HG02973 (cell line): ENCODE measurements at regions not wholly inside any gene's neighbourhood (a gene's known extent, or its start where the extent isn't known, plus 50 kb on each side); places are given as distances from the start of the nearest gene placed in this dataset.

Experiments
- ATAC-seq: cut with Tn5 transposase; IDR thresholded peaks from one replicate; pipeline ENCODE4 v1.9.1; 2021; ENCODE audit warnings: moderate library complexity; ENCODE audit not compliant: unreplicated experiment

GRCh38 chr11:127273593-127274327, 273.2 kb upstream of the KIRREL3 start:
- no peak for ATAC-seq

- ATAC-seq = no peak
Measured at GRCh38 chr11:127270851-127271250, 270.3 kb upstream of the KIRREL3 start.

- no peak for ATAC-seq
Measured at GRCh38 chr11:127269911-127270310, 269.3 kb upstream of the KIRREL3 start.

GRCh38 chr11:127268932-127269331, 268.4 kb upstream of the KIRREL3 start:
- ATAC-seq = no peak

GRCh38 chr11:127268521-127268920, 268.0 kb upstream of the KIRREL3 start:
- no peak for ATAC-seq

GRCh38 chr11:127259102-127259501, 258.5 kb upstream of the KIRREL3 start:
- no peak for ATAC-seq

- ATAC-seq = no peak
Measured at GRCh38 chr11:127255209-127255608, 254.6 kb upstream of the KIRREL3 start.

- ATAC-seq = no peak
Measured at GRCh38 chr11:127252321-127252720, 251.8 kb upstream of the KIRREL3 start.

GRCh38 chr11:127249576-127249975, 249.0 kb upstream of the KIRREL3 start:
- ATAC-seq = no peak

GRCh38 chr11:127248476-127248875, 247.9 kb upstream of the KIRREL3 start:
- no peak for ATAC-seq

- ATAC-seq = no peak
Measured at GRCh38 chr11:127247261-127247851, 246.8 kb upstream of the KIRREL3 start.

- ATAC-seq = no peak
Measured at GRCh38 chr11:127242676-127243075, 242.1 kb upstream of the KIRREL3 start.

- no peak for ATAC-seq
Measured at GRCh38 chr11:127238321-127238720, 237.8 kb upstream of the KIRREL3 start.

- ATAC-seq = no peak
Measured at GRCh38 chr11:127236776-127237175, 236.2 kb upstream of the KIRREL3 start.

GRCh38 chr11:127233998-127234397, 233.4 kb upstream of the KIRREL3 start:
- ATAC-seq = no peak

- no peak for ATAC-seq
Measured at GRCh38 chr11:127230392-127230791, 229.8 kb upstream of the KIRREL3 start.

- no peak for ATAC-seq
Measured at GRCh38 chr11:127226949-127227348, 226.4 kb upstream of the KIRREL3 start.

- no peak for ATAC-seq
Measured at GRCh38 chr11:127226380-127226779, 225.8 kb upstream of the KIRREL3 start.

- no peak for ATAC-seq
Measured at GRCh38 chr11:127225619-127226018, 225.0 kb upstream of the KIRREL3 start.

- no peak for ATAC-seq
Measured at GRCh38 chr11:127224276-127224675, 223.7 kb upstream of the KIRREL3 start.

- no peak for ATAC-seq
Measured at GRCh38 chr11:127223633-127224032, 223.1 kb upstream of the KIRREL3 start.

GRCh38 chr11:127223026-127223425, 222.5 kb upstream of the KIRREL3 start:
- ATAC-seq = no peak

GRCh38 chr11:127219704-127220103, 219.1 kb upstream of the KIRREL3 start:
- ATAC-seq = no peak
